DOHH2 (cell line): ENCODE measurements at regions not wholly inside any gene's neighbourhood (a gene's known extent, or its start where the extent isn't known, plus 50 kb on each side); places are given as distances from the start of the nearest gene placed in this dataset.

Experiments used
- H3F3A ChIP-seq: fragments of 200-600 bp; sonication (generic), shearing (Covaris generic); 2 replicates; pipeline ENCODE4 v1.6.0; 2016; ENCODE audit warnings: antibody characterized with exemption, mild to moderate bottlenecking; ENCODE audit not compliant: control insufficient read depth, insufficient read depth
- H3K27ac ChIP-seq: fragments of 200-600 bp; sonication (generic); 2 replicates; pipeline ENCODE4 v1.5.1; 2014; ENCODE audit warnings: low read depth, mild to moderate bottlenecking, low read length, moderate library complexity
- H3K27me3 ChIP-seq: fragments of 200-600 bp; sonication (generic); 2 replicates; pipeline ENCODE4 v1.6.1; 2014; ENCODE audit warnings: mild to moderate bottlenecking, low read length, mixed read lengths; ENCODE audit not compliant: control insufficient read depth
- H3K36me3 ChIP-seq: fragments of 200-600 bp; sonication (generic); 2 replicates; pipeline ENCODE4 v1.6.1; 2014; ENCODE audit warnings: mild to moderate bottlenecking, low read length, moderate library complexity, mixed read lengths; ENCODE audit not compliant: control insufficient read depth
- H3K4me1 ChIP-seq: fragments of 200-600 bp; sonication (generic); 2 replicates; pipeline ENCODE4 v1.6.1; 2014; ENCODE audit warnings: mild to moderate bottlenecking, low read length, mixed read lengths; ENCODE audit not compliant: control insufficient read depth
- H3K4me2 ChIP-seq: fragments of 200-600 bp; sonication (generic); 2 replicates; pipeline ENCODE4 v1.6.0; 2014; ENCODE audit warnings: mild to moderate bottlenecking, low read length, moderate library complexity
- H3K4me3 ChIP-seq: fragments of 200-600 bp; sonication (generic); 2 replicates; pipeline ENCODE4 v1.5.1; 2014; ENCODE audit warnings: mild to moderate bottlenecking, low read length, mixed read lengths
- H3K79me2 ChIP-seq: fragments of 200-600 bp; sonication (generic); 2 replicates; pipeline ENCODE4 v1.6.1; 2014; ENCODE audit warnings: mild to moderate bottlenecking, low read length, mixed read lengths; ENCODE audit not compliant: control insufficient read depth
- H3K9me2 ChIP-seq: fragments of 200-600 bp; sonication (generic); replicated peaks from 2 replicates; pipeline ENCODE4 v1.6.1; 2014; ENCODE audit warnings: mild to moderate bottlenecking, low read length, mixed read lengths; ENCODE audit not compliant: control insufficient read depth
- H3K9me3 ChIP-seq: fragments of 200-600 bp; sonication (generic); 2 replicates; pipeline ENCODE4 v1.6.1; 2014; ENCODE audit warnings: antibody characterized with exemption, low read length, mixed read lengths; ENCODE audit not compliant: control insufficient read depth, insufficient read depth
- H4K20me1 ChIP-seq: fragments of 200-600 bp; sonication (generic); 2 replicates; pipeline ENCODE4 v1.6.0; 2014; ENCODE audit warnings: low read depth, mild to moderate bottlenecking, antibody characterized with exemption, low read length, moderate library complexity; ENCODE audit not compliant: control insufficient read depth, insufficient read depth
- CTCF ChIP-seq: fragments of 200-600 bp; sonication (generic); IDR thresholded peaks from one replicate; pipeline ENCODE4 v1.5.1; 2014; ENCODE audit warnings: antibody characterized with exemption, mild to moderate bottlenecking, low read depth, low read length; ENCODE audit not compliant: poor library complexity, severe bottlenecking
- EZH2phosphoT487 ChIP-seq: fragments of 200-600 bp; sonication (generic); IDR thresholded peaks from 2 replicates; pipeline ENCODE4 v1.6.1; 2017; ENCODE audit warnings: borderline replicate concordance, mild to moderate bottlenecking, antibody characterized with exemption, low read length, moderate library complexity, mixed read lengths

GRCh38 chr6:119800526-119800925 lies 451.0 kb upstream of the MAN1A1 start:
- Histone ChIP-seq H3K4me1 (no peaks in the 10 kb centered on the region), H3K9me2 (no peaks in the 10 kb centered on the region), H3F3A (no peaks in the 10 kb centered on the region), H3K9me3 (no peaks in the 10 kb centered on the region), H3K27ac (no peak overlapping the region), H3K36me3 (no peaks in the 10 kb centered on the region), H3K79me2 (no peaks in the 10 kb centered on the region), H3K4me2 (no peak overlapping the region), H3K4me3 (no peak overlapping the region), H3K27me3 (no peaks in the 10 kb centered on the region), H4K20me1 (no peaks in the 10 kb centered on the region)
- TF ChIP-seq CTCF (no peak), EZH2phosphoT487 (no peak)

- H3K27ac ChIP-seq = no peak overlapping the region
- no peaks in the 10 kb centered on the region for H3K79me2 ChIP-seq
- TF ChIP-seq CTCF (no peak), EZH2phosphoT487 (no peak)
- H3K9me3 ChIP-seq = no peaks in the 10 kb centered on the region
- no peaks in the 10 kb centered on the region for H3K36me3 ChIP-seq
- H3K4me1 ChIP-seq = no peaks in the 10 kb centered on the region
- H3K4me3 ChIP-seq = no peak overlapping the region
- H3F3A ChIP-seq = no peaks in the 10 kb centered on the region
- no peaks in the 10 kb centered on the region for H4K20me1 ChIP-seq
- no peaks in the 10 kb centered on the region for H3K27me3 ChIP-seq
- H3K9me2 ChIP-seq = no peaks in the 10 kb centered on the region
- no peak overlapping the region for H3K4me2 ChIP-seq
These were observed 450.3 kb upstream of the MAN1A1 start for GRCh38 chr6:119799596-119800509.

- Histone ChIP-seq H3K27me3 (no peaks in the 10 kb centered on the region), H3K4me1 (no peaks in the 10 kb centered on the region), H3K9me2 (no peaks in the 10 kb centered on the region), H4K20me1 (no peaks in the 10 kb centered on the region), H3K9me3 (no peaks in the 10 kb centered on the region), H3K4me2 (no peak overlapping the region), H3K36me3 (no peaks in the 10 kb centered on the region), H3K79me2 (no peaks in the 10 kb centered on the region), H3K4me3 (no peak overlapping the region), H3K27ac (no peak overlapping the region), H3F3A (no peaks in the 10 kb centered on the region)
- TF ChIP-seq EZH2phosphoT487 (no peak), CTCF (no peak)
These were observed 442.2 kb upstream of the MAN1A1 start for GRCh38 chr6:119791736-119792135.
